IMR-90 (cell line): ENCODE measurements at regions not wholly inside any gene's neighbourhood (a gene's known extent, or its start where the extent isn't known, plus 50 kb on each side); places are given as distances from the start of the nearest gene placed in this dataset.

ENCODE experiments used
- ATAC-seq: fragments of 200-7000 bp; cut with Tn5 transposase; 2 replicates; pipeline ENCODE4 v1.9.1; 2020; ENCODE audit warnings: low read depth, mild to moderate bottlenecking, moderate library complexity
- BruUV-seq: library from RNA; stranded (reverse); fragments of 400-500 nt; replicated peaks from 2 replicates; lab custom pipeline; 2021; lab: Mats Ljungman, UMichigan
- CTCF ChIA-PET: fragments of 300-600 bp; formaldehyde crosslinking; extraction: SDS; loops from one replicate; lab custom pipeline; 2021; ENCODE audit warnings: antibody characterized with exemption; lab: Yijun Ruan, JAX
- POLR2A ChIA-PET: fragments of 300-600 bp; sonication (Branson Sonifier 250); formaldehyde crosslinking; loops from one replicate; lab custom pipeline; 2022; ENCODE audit warnings: antibody characterized with exemption; ENCODE audit not compliant: unreplicated experiment; lab: Charles Lee
- DNase-seq: peaks from one replicate; pipeline ENCODE4 v3.0.0; 2013
- H2AFZ ChIP-seq: replicated peaks from 2 replicates; pipeline ENCODE3; 2013; ENCODE audit warnings: low read length, mild to moderate bottlenecking; ENCODE audit not compliant: poor library complexity
- H2AK5ac ChIP-seq: 2 replicates; pipeline ENCODE4 v1.6.1; 2013; ENCODE audit warnings: low read depth, low read length, inconsistent platforms
- H2AK9ac ChIP-seq: replicated peaks from 2 replicates; pipeline ENCODE3; 2013; ENCODE audit warnings: mild to moderate bottlenecking, low read depth, low read length, moderate library complexity; ENCODE audit not compliant: poor library complexity
- H2BK120ac ChIP-seq: 2 replicates; pipeline ENCODE4 v1.6.1; 2013; ENCODE audit warnings: low read depth, low read length, inconsistent platforms
- H2BK15ac ChIP-seq: 3 replicates; pipeline ENCODE4 v1.6.1; 2013; ENCODE audit warnings: low read depth, low read length, inconsistent platforms
- H2BK20ac ChIP-seq: 2 replicates; pipeline ENCODE4 v1.6.1; 2013; ENCODE audit warnings: low read depth, mild to moderate bottlenecking, inconsistent platforms, low read length, moderate library complexity
- H2BK5ac ChIP-seq: 2 replicates; pipeline ENCODE4 v1.6.1; 2013; ENCODE audit warnings: mild to moderate bottlenecking, low read depth, low read length, inconsistent platforms; ENCODE audit not compliant: poor library complexity, severe bottlenecking
- H3K14ac ChIP-seq: replicated peaks from 2 replicates; pipeline ENCODE4 v1.6.1; 2013; ENCODE audit warnings: low read depth, low read length, inconsistent platforms
- H3K18ac ChIP-seq: 2 replicates; pipeline ENCODE4 v1.6.1; 2013; ENCODE audit warnings: low read depth, low read length, control low read depth
- H3K23ac ChIP-seq: 2 replicates; pipeline ENCODE4 v1.6.1; 2013; ENCODE audit warnings: low read depth, low read length, inconsistent platforms
- H3K27ac ChIP-seq: 2 replicates; pipeline ENCODE4 v1.5.1; 2013; ENCODE audit warnings: mild to moderate bottlenecking, control low read depth, low read length; ENCODE audit not compliant: insufficient read depth
- H3K27me3 ChIP-seq: 2 replicates; pipeline ENCODE4 v1.6.1; 2013; ENCODE audit warnings: low read length; ENCODE audit not compliant: control insufficient read depth, insufficient read depth
- H3K36me3 ChIP-seq: 2 replicates; pipeline ENCODE4 v1.6.1; 2013; ENCODE audit warnings: low read length, mixed read lengths; ENCODE audit not compliant: control insufficient read depth, insufficient read depth
- H3K4ac ChIP-seq: 2 replicates; pipeline ENCODE4 v1.6.1; 2013; ENCODE audit warnings: low read depth, low read length, inconsistent platforms
- H3K4me1 ChIP-seq: 2 replicates; pipeline ENCODE4 v1.6.1; 2013; ENCODE audit warnings: low read length, mixed read lengths; ENCODE audit not compliant: control insufficient read depth, insufficient read depth
- H3K4me2 ChIP-seq: 2 replicates; pipeline ENCODE4 v1.6.1; 2013; ENCODE audit warnings: low read depth, mild to moderate bottlenecking, control low read depth, low read length, moderate library complexity
- H3K4me3 ChIP-seq: 2 replicates; pipeline ENCODE4 v1.5.1; 2013; ENCODE audit warnings: low read depth, mild to moderate bottlenecking, control low read depth, low read length, moderate library complexity; ENCODE audit not compliant: insufficient read depth
- H3K56ac ChIP-seq: 2 replicates; pipeline ENCODE4 v1.6.1; 2013; ENCODE audit warnings: low read length, inconsistent platforms; ENCODE audit not compliant: insufficient read depth; ENCODE audit errors: extremely low read depth
- H3K79me1 ChIP-seq, 2 experiments: 2 replicates each; pipeline ENCODE4 v1.6.1; 2013; ENCODE audit warnings: low read length in 2 of 2, inconsistent platforms in 1 of 2, low read depth in 1 of 2
- H3K9ac ChIP-seq: 2 replicates; pipeline ENCODE4 v1.6.1; 2013; ENCODE audit warnings: low read depth, low read length, control low read depth
- H3K9me1 ChIP-seq: 2 replicates; pipeline ENCODE4 v1.6.1; 2013; ENCODE audit warnings: low read length, inconsistent platforms; ENCODE audit not compliant: insufficient read depth
- H3K9me3 ChIP-seq: 2 replicates; pipeline ENCODE4 v1.6.1; 2013; ENCODE audit warnings: low read length; ENCODE audit not compliant: control insufficient read depth, insufficient read depth
- H4K20me1 ChIP-seq: 2 replicates; pipeline ENCODE4 v1.6.1; 2013; ENCODE audit warnings: low read length, inconsistent platforms; ENCODE audit not compliant: insufficient read depth
- H4K5ac ChIP-seq: 2 replicates; pipeline ENCODE4 v1.6.1; 2013; ENCODE audit warnings: mild to moderate bottlenecking, low read depth, low read length, control low read depth
- H4K8ac ChIP-seq, 2 experiments: 2 replicates each; pipeline ENCODE4 v1.6.1; 2013; ENCODE audit warnings: low read depth in 2 of 2, low read length in 2 of 2, control low read depth in 1 of 2, inconsistent platforms in 1 of 2
- H4K91ac ChIP-seq: 2 replicates; pipeline ENCODE4 v1.6.1; 2013; ENCODE audit warnings: low read depth, low read length, inconsistent platforms; ENCODE audit not compliant: insufficient read depth
- BHLHE40 ChIP-seq: fragments of 150-350 bp; IDR thresholded peaks from 2 replicates; pipeline ENCODE4 v1.6.1; 2016; ENCODE audit warnings: mild to moderate bottlenecking, low read depth, low read length
- CEBPB ChIP-seq: IDR thresholded peaks from 2 replicates; pipeline ENCODE4 v1.6.1; 2012; ENCODE audit warnings: low read depth, low read length, improper control_type of control experiment
- CHD1 ChIP-seq: IDR thresholded peaks from 2 replicates; pipeline ENCODE4 v1.6.1; 2012; ENCODE audit warnings: low read depth, low read length, improper control_type of control experiment
- CTCF ChIP-seq: conservative IDR thresholded peaks from 2 replicates; pipeline ENCODE4 v1.5.1; 2012; ENCODE audit warnings: mild to moderate bottlenecking, low read depth, low read length, improper control_type of control experiment
- ELK1 ChIP-seq: fragments of 150-350 bp; IDR thresholded peaks from 2 replicates; pipeline ENCODE4 v1.6.1; 2016; ENCODE audit warnings: low read depth, mild to moderate bottlenecking, low read length, moderate library complexity, borderline replicate concordance
- FOS ChIP-seq: fragments of 150-350 bp; IDR thresholded peaks from 2 replicates; pipeline ENCODE4 v1.6.1; 2016; ENCODE audit warnings: low read depth, low read length
- MAZ ChIP-seq: IDR thresholded peaks from 2 replicates; pipeline ENCODE4 v1.6.1; 2012; ENCODE audit warnings: low read depth, mild to moderate bottlenecking, low read length, improper control_type of control experiment, moderate library complexity, borderline replicate concordance
- MXI1 ChIP-seq: IDR thresholded peaks from 2 replicates; pipeline ENCODE4 v1.6.1; 2012; ENCODE audit warnings: low read depth, mild to moderate bottlenecking, low read length, moderate library complexity, borderline replicate concordance
- NFE2L2 ChIP-seq: fragments of 150-350 bp; IDR thresholded peaks from 2 replicates; pipeline ENCODE4 v1.6.1; 2016; ENCODE audit warnings: low read depth, mild to moderate bottlenecking, low read length
- RCOR1 ChIP-seq: IDR thresholded peaks from 2 replicates; pipeline ENCODE4 v1.6.1; 2012; ENCODE audit warnings: mild to moderate bottlenecking, low read length, improper control_type of control experiment; ENCODE audit not compliant: insufficient replicate concordance
- RFX5 ChIP-seq: IDR thresholded peaks from 2 replicates; pipeline ENCODE4 v1.8.0; 2012; ENCODE audit warnings: low read depth, mild to moderate bottlenecking, low read length, moderate library complexity
- WGBS, 2 experiments: methylation state at CpG; one replicate each; pipeline versions ENCODE4 v1.1.5 to v1.1.7; 2013; ENCODE audit warnings: missing lambda C conversion rate in 2 of 2; ENCODE audit not compliant: insufficient read length in 1 of 2; ENCODE audit errors: extremely low coverage in 2 of 2; 5-methylcytosine and 5-hydroxymethylcytosine counted together
- dilution Hi-C: fragments of 300-500 bp; cut with HindIII; formaldehyde crosslinking; loops from one replicate; pipeline ENCODE4 v1.14.3; 2018; ENCODE audit warnings: low sequenced_read_pairs; ENCODE audit not compliant: unreplicated experiment
- in situ Hi-C: fragments of 300-500 bp; cut with MboI; formaldehyde crosslinking; loops from 3 replicates; pipeline ENCODE4 v1.14.3; 2019; ENCODE audit warnings: low sequenced_read_pairs, inconsistent platforms, mixed read lengths
- intact Hi-C: fragments of 100-400 bp; cut with micrococcal nuclease; formaldehyde crosslinking; loops from 2 replicates; pipeline ENCODE4 v1.10.0; 2022
- TF ChIP-seq, protein P1 (sequence below): fragments of 150-350 bp; IDR thresholded peaks from 2 replicates; pipeline ENCODE4 v1.6.1; 2017; ENCODE audit warnings: mild to moderate bottlenecking, antibody characterized with exemption, low read length, low read depth

DNA sequence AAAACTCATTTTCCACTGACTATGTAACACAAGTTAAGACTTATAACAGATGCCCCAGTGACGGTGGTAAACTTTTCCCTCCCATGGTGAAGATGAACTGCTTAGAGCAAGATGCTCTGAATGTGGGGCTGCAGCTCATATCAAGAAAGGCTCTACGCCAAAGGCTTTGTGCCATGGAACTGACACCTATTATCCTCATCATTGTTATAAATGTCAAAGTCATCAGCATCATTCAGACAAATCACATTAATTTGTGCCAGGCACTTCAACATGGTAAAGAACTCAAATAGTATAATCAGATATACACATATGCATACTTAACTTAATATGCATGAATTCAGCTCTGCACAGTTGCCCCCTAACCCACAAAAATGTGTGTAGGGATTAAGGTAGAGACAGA is 305.9 kb upstream of the ATP10B start:
- WGBS, 2 experiments: 0% methylated on average over 1 of the region's 2 CpGs; no CpG with 5 or more reads in 1 of the 2 experiments
- Histone ChIP-seq H3K9me3 (no peaks in the 10 kb centered on the region), H3K18ac (no peak overlapping the region), H2BK120ac (no peak overlapping the region), H3K9ac (no peak overlapping the region), H3K23ac (no peak overlapping the region), H4K8ac (no peak overlapping the region), H3K4me2 (no peak overlapping the region), H2BK20ac (no peak overlapping the region), H3K36me3 (no peaks in the 10 kb centered on the region), H3K56ac (no peak overlapping the region), H3K27me3 (no peaks in the 10 kb centered on the region), H3K79me1 (no peaks in the 10 kb centered on the region), H3K4me1 (no peaks in the 10 kb centered on the region), H2BK15ac (no peak overlapping the region), H2AFZ (no peak overlapping the region), H2BK5ac (no peak overlapping the region), H2AK9ac (no peak overlapping the region), H3K4me3 (no peak overlapping the region), H4K5ac (no peak overlapping the region), H4K91ac (no peak overlapping the region), H2AK5ac (no peak overlapping the region), H4K20me1 (no peaks in the 10 kb centered on the region), H3K9me1 (no peaks in the 10 kb centered on the region), H3K14ac (no peak overlapping the region), H3K27ac (no peak overlapping the region), H3K4ac (no peak overlapping the region)
- intact Hi-C loops (no loop called here), in situ Hi-C loops (no loop called here), dilution Hi-C loops (no loop called here)
- DNase-seq (no peak), ATAC-seq (no peak)
- TF ChIP-seq NFE2L2 (no peak), CTCF (no peak), RFX5 (no peak), RCOR1 (no peak), FOS (no peak), ELK1 (no peak), MAZ (no peak), MXI1 (no peak), CHD1 (no peak), CEBPB (no peak), BHLHE40 (no peak)
- TF ChIP-seq, protein P1, sequence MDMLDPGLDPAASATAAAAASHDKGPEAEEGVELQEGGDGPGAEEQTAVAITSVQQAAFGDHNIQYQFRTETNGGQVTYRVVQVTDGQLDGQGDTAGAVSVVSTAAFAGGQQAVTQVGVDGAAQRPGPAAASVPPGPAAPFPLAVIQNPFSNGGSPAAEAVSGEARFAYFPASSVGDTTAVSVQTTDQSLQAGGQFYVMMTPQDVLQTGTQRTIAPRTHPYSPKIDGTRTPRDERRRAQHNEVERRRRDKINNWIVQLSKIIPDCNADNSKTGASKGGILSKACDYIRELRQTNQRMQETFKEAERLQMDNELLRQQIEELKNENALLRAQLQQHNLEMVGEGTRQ: no peak
- ChIA-PET CTCF (no interaction called here), POLR2A (no interaction called here)
- no TSS peak for BruUV-seq
